B cell (primary cell): ENCODE measurements at regions not wholly inside any gene's neighbourhood (a gene's known extent, or its start where the extent isn't known, plus 50 kb on each side); places are given as distances from the start of the nearest gene placed in this dataset.

Experiments
- ATAC-seq: fragments of 200-7000 bp; cut with Tn5 transposase; one replicate; pipeline ENCODE4 v1.10.0; 2021; ENCODE audit warnings: low read depth, mild to moderate bottlenecking, moderate number of reproducible peaks, moderate library complexity
- CTCF ChIA-PET: fragments of 350-600 bp; sonication (Branson Sonifier 250); formaldehyde crosslinking; loops from one replicate; lab custom pipeline; 2021; ENCODE audit warnings: antibody characterized with exemption, inconsistent platforms; lab: Charles Lee
- POLR2A ChIA-PET: fragments of 350-600 bp; sonication (Branson Sonifier 250); formaldehyde crosslinking; loops from one replicate; lab custom pipeline; 2021; ENCODE audit warnings: antibody characterized with exemption; lab: Charles Lee
- DNase-seq: peaks from one replicate; pipeline ENCODE4 v3.0.0; 2013
- H2AFZ ChIP-seq: 2 replicates; pipeline ENCODE4 v1.6.1; 2012; ENCODE audit warnings: mild to moderate bottlenecking, low read depth, low read length; ENCODE audit not compliant: insufficient read depth, poor library complexity, severe bottlenecking
- H3K27ac ChIP-seq, 2 donors: 1 replicate in 1 of 2; 2 replicates in 1 of 2; pipeline ENCODE4 v1.5.1; 2012 to 2013; ENCODE audit warnings: low read length in 2 of 2, mild to moderate bottlenecking in 2 of 2, moderate library complexity in 1 of 2
- H3K27me3 ChIP-seq, 4 experiments: fragments of 200-600 bp in 1 of 4; sonication (generic) in 1 of 4; replicated peaks in 1 of 4; 1 replicate in 2 of 4; 2 replicates in 2 of 4; pipeline versions ENCODE4 v1.6.1 to v1.7.0; 2013 to 2016; ENCODE audit warnings: low read length in 3 of 4, mild to moderate bottlenecking in 2 of 4, mixed read lengths in 1 of 4, moderate library complexity in 1 of 4; ENCODE audit not compliant: insufficient read depth in 4 of 4, control insufficient read depth in 3 of 4; ENCODE audit errors: control extremely low read depth in 1 of 4
- H3K36me3 ChIP-seq, 2 experiments: replicated peaks in 1 of 2; 1 replicate in 1 of 2; 2 replicates in 1 of 2; pipeline versions ENCODE4 v1.6.1 to v1.7.1; 2013; ENCODE audit warnings: low read length in 1 of 2; ENCODE audit not compliant: insufficient read depth in 2 of 2, control insufficient read depth in 1 of 2; ENCODE audit errors: control extremely low read depth in 1 of 2, extremely low read depth in 1 of 2
- H3K4me1 ChIP-seq, 2 donors: fragments of 200-600 bp in 1 of 2; sonication (generic) in 1 of 2; 1 replicate in 1 of 2; 2 replicates in 1 of 2; pipeline versions ENCODE4 v1.5.1 to v1.6.1; 2013 to 2017; ENCODE audit warnings: low read length in 2 of 2; ENCODE audit not compliant: control insufficient read depth in 2 of 2, insufficient read depth in 2 of 2
- H3K4me2 ChIP-seq: replicated peaks from 2 replicates; pipeline ENCODE3; 2012; ENCODE audit warnings: mild to moderate bottlenecking, low read depth, low read length; ENCODE audit not compliant: poor library complexity, severe bottlenecking
- H3K4me3 ChIP-seq, 5 experiments: fragments of 200-600 bp in 1 of 5; sonication (generic) in 1 of 5; 1 replicate in 3 of 5; 2 replicates in 2 of 5; pipeline versions ENCODE4 v1.5.1 to v1.7.0; 2011 to 2016; ENCODE audit warnings: low read length in 4 of 5, mild to moderate bottlenecking in 4 of 5, low read depth in 2 of 5, control low read depth in 1 of 5, moderate library complexity in 1 of 5; ENCODE audit not compliant: insufficient read depth in 1 of 5; ENCODE audit errors: control extremely low read depth in 1 of 5, extremely low read depth in 1 of 5
- H3K79me2 ChIP-seq: fragments of 200-600 bp; sonication (generic); one replicate; pipeline ENCODE4 v1.6.0; 2016; ENCODE audit warnings: low read length; ENCODE audit not compliant: control insufficient read depth, insufficient read depth
- H3K9ac ChIP-seq: fragments of 200-600 bp; sonication (generic); 2 replicates; pipeline ENCODE4 v1.6.1; 2017; ENCODE audit warnings: mild to moderate bottlenecking, low read length, moderate library complexity
- H3K9me3 ChIP-seq, 3 donors: one replicate each; pipeline versions ENCODE4 v1.6.1 to v1.7.1; 2013; ENCODE audit warnings: low read length in 2 of 3; ENCODE audit not compliant: control insufficient read depth in 2 of 3, insufficient read depth in 1 of 3; ENCODE audit errors: control extremely low read depth in 1 of 3
- H4K20me1 ChIP-seq: 2 replicates; pipeline ENCODE4 v1.6.0; 2012; ENCODE audit warnings: mild to moderate bottlenecking, low read length; ENCODE audit not compliant: insufficient read depth, control insufficient read depth, poor library complexity, severe bottlenecking
- H3K27ac Mint-ChIP-seq: one replicate; pipeline ENCODE4 v1.8.0; 2021; ENCODE audit warnings: mixed read lengths
- H3K27me3 Mint-ChIP-seq: one replicate; pipeline ENCODE4 v1.8.0; 2021; ENCODE audit warnings: mixed read lengths
- H3K4me1 Mint-ChIP-seq: one replicate; pipeline ENCODE4 v1.8.0; 2021; ENCODE audit warnings: mixed read lengths
- H3K4me3 Mint-ChIP-seq: one replicate; pipeline ENCODE4 v1.8.0; 2021; ENCODE audit warnings: mixed read lengths
- H3K9me3 Mint-ChIP-seq: one replicate; pipeline ENCODE4 v1.8.0; 2022; ENCODE audit warnings: mixed read lengths; ENCODE audit not compliant: insufficient read depth
- EZH2 ChIP-seq: IDR thresholded peaks from 2 replicates; pipeline ENCODE4 v1.6.1; 2012; ENCODE audit warnings: borderline replicate concordance, low read depth, mild to moderate bottlenecking, moderate library complexity, low read length; ENCODE audit not compliant: insufficient read depth, poor library complexity, severe bottlenecking
- WGBS: methylation state at CpG from one replicate; pipeline ENCODE4 v1.1.5; 2013; ENCODE audit warnings: missing lambda C conversion rate; ENCODE audit not compliant: insufficient coverage; 5-methylcytosine and 5-hydroxymethylcytosine counted together
- intact Hi-C: fragments of 100-400 bp; cut with micrococcal nuclease; formaldehyde crosslinking; loops from one replicate; pipeline ENCODE4 v1.10.0; 2022
- TF ChIP-seq, protein P1 (sequence below): fragments of 200-600 bp; IDR thresholded peaks from one replicate; pipeline ENCODE4 v1.8.0; 2022; ENCODE audit warnings: antibody characterized with exemption, mild to moderate bottlenecking

- 100% methylated on average over 3 of the region's 8 CpGs for WGBS
- no peaks in the 10 kb centered on the region for H3K36me3 ChIP-seq
- H3K9ac ChIP-seq, result no peak overlapping the region
- TF ChIP-seq EZH2, result no peak
- H4K20me1 ChIP-seq, result no peaks in the 10 kb centered on the region
- peaks cover 15% of the 10 kb centered on the region for H3K4me1 Mint-ChIP-seq
- no peaks in the 10 kb centered on the region for H3K9me3 Mint-ChIP-seq
- H3K4me1 ChIP-seq, result peaks cover 3 to 10% of the 10 kb centered on the region in 2 donors
- H3K4me3 Mint-ChIP-seq, result peak overlapping the region; percentile 34
- H3K27me3 ChIP-seq, result no peaks in the 10 kb centered on the region
- no peak overlapping the region for H3K4me3 ChIP-seq
- H2AFZ ChIP-seq, result peak overlapping the region; percentile 5
- no peaks in the 10 kb centered on the region for H3K27me3 Mint-ChIP-seq
- no peak overlapping the region for H3K27ac Mint-ChIP-seq
- no peaks in the 10 kb centered on the region for H3K79me2 ChIP-seq
- H3K4me2 ChIP-seq, result peak overlapping the region; percentile 31
- no peak overlapping the region for H3K27ac ChIP-seq
- H3K9me3 ChIP-seq, result no peaks in the 10 kb centered on the region
- DNase-seq, result no peak
- no peak for ATAC-seq
- POLR2A ChIA-PET, result no interaction called here
- CTCF ChIA-PET, result interaction anchor here (0.9 to 1.4 kb wide), 3 partner anchors 17 to 227 kb away, joined by 3 to 4 read pairs (median 3); no protein-coding TSS in a partner anchor
- intact Hi-C loops, result loop anchor here (10.0 kb wide), 1 partner anchor 921 kb away; no protein-coding TSS in a partner anchor
These were observed 62.2 kb downstream of the PPP1R2C start for GRCh38 chrX:42715701-42716262.

DNA sequence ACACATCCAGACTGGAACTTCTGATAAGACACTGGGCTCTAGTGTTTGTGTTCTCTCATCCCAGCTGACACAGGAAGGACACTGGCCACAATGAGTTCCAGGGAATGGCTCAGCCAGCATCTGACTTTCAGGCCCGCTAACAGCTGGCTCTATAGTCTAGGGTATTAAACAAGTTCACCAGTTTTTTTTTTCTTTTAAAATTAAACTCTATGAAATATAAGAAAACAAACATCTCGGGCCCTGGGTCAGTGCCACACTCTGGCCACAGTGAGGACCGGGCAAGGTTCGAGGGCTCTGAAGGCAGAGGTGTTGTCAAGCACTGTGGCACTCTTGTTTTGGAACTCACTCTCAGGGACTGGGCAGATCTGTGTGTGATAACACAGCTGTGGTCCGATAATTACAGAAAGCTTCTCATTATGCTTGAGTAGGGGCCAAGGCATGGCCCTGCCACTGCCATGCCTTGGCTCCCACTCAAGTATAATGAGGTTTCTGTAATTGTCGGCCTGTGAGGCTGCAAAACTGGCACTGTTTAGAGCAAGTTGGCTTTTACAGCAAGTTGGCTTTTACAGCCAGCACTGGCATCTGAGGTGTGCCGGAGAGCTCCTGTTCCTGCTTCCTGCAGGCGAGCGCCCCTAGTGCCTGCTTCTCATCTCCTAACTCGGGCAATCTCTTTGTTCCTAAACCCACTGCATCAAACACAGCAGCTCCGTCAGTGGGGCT is 62.8 kb downstream of the PPP1R2C start:
- H3K27me3 ChIP-seq, result no peaks in the 10 kb centered on the region
- no peak for TF ChIP-seq EZH2
- TF ChIP-seq, protein P1, sequence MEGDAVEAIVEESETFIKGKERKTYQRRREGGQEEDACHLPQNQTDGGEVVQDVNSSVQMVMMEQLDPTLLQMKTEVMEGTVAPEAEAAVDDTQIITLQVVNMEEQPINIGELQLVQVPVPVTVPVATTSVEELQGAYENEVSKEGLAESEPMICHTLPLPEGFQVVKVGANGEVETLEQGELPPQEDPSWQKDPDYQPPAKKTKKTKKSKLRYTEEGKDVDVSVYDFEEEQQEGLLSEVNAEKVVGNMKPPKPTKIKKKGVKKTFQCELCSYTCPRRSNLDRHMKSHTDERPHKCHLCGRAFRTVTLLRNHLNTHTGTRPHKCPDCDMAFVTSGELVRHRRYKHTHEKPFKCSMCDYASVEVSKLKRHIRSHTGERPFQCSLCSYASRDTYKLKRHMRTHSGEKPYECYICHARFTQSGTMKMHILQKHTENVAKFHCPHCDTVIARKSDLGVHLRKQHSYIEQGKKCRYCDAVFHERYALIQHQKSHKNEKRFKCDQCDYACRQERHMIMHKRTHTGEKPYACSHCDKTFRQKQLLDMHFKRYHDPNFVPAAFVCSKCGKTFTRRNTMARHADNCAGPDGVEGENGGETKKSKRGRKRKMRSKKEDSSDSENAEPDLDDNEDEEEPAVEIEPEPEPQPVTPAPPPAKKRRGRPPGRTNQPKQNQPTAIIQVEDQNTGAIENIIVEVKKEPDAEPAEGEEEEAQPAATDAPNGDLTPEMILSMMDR, result peak; percentile 19
- H3K9me3 ChIP-seq, result no peaks in the 10 kb centered on the region
- H3K4me3 Mint-ChIP-seq, result peak overlapping the region; percentile 34
- no peak overlapping the region for H3K27ac Mint-ChIP-seq
- H3K36me3 ChIP-seq, result no peaks in the 10 kb centered on the region
- WGBS, result 29% methylated on average over 6 of the region's 11 CpGs
- H3K27me3 Mint-ChIP-seq, result no peaks in the 10 kb centered on the region
- peak; percentile 51 for ATAC-seq
- ChIA-PET CTCF (interaction anchor here (0.6 to 1.4 kb wide), 6 partner anchors 18 to 841 kb away, joined by 3 to 5 read pairs (median 3); no protein-coding TSS in a partner anchor), POLR2A (no interaction called here)
- H3K4me2 ChIP-seq, result peak overlapping the region; percentile 31
- no peaks in the 10 kb centered on the region for H4K20me1 ChIP-seq
- H3K4me3 ChIP-seq, result no peak overlapping the region
- no peak overlapping the region for H3K9ac ChIP-seq
- H3K4me1 ChIP-seq, result peaks cover under 1 to 7% of the 10 kb centered on the region in 2 donors
- peak; percentile 43 for DNase-seq
- peak overlapping the region; percentile 5 for H2AFZ ChIP-seq
- H3K79me2 ChIP-seq, result no peaks in the 10 kb centered on the region
- intact Hi-C loops, result loop anchor here (10.0 kb wide), 1 partner anchor 920 kb away; no protein-coding TSS in a partner anchor
- H3K27ac ChIP-seq, result no peak overlapping the region
- no peaks in the 10 kb centered on the region for H3K9me3 Mint-ChIP-seq
- peaks cover 12% of the 10 kb centered on the region for H3K4me1 Mint-ChIP-seq
